ENCODE measurements at regions not wholly inside any gene's neighbourhood (a gene's known extent, or its start where the extent isn't known, plus 50 kb on each side); places are given as distances from the start of the nearest gene placed in this dataset.

- TF ChIP-seq CTCF (IDR thresholded peaks at IDR 0.05; ENCODE audit: insufficient read depth, low read length, poor library complexity, severe bottlenecking) (no peak), EZH2phosphoT487 (conservative IDR thresholded peaks at IDR 0.05; ENCODE audit: low read length) (no peak)
Observed at GRCh38 chr12:107435072-107435471, 250.5 kb upstream of the PWP1 start.

All from SU-DHL-6 (cell line).